Panc1 (cell line): ENCODE measurements at regions not wholly inside any gene's neighbourhood (a gene's known extent, or its start where the extent isn't known, plus 50 kb on each side); places are given as distances from the start of the nearest gene placed in this dataset.

Experiments
- ATAC-seq: fragments of 200-7000 bp; cut with Tn5 transposase; 2 replicates; pipeline ENCODE4 v1.9.1; 2020; ENCODE audit warnings: mild to moderate bottlenecking, moderate library complexity
- BruUV-seq: library from RNA; stranded (reverse); fragments of 400-500 nt; replicated peaks from 2 replicates; lab custom pipeline; 2021; lab: Mats Ljungman, UMichigan
- CTCF ChIA-PET: fragments of 300-600 bp; sonication (Branson Sonifier 250); formaldehyde crosslinking; loops from one replicate; lab custom pipeline; 2022; ENCODE audit warnings: antibody characterized with exemption; lab: Charles Lee
- POLR2A ChIA-PET: fragments of 300-600 bp; sonication (Branson Sonifier 250); formaldehyde crosslinking; loops from one replicate; lab custom pipeline; 2022; ENCODE audit warnings: antibody characterized with exemption; lab: Charles Lee
- DNase-seq: peaks from one replicate; pipeline ENCODE4 v3.0.0-alpha.2; 2010; ENCODE audit warnings: low read depth, low spot score
- H3K27ac ChIP-seq: 2 replicates; pipeline ENCODE4 v1.5.1; 2011; ENCODE audit warnings: mild to moderate bottlenecking, low read length, inconsistent platforms
- H3K27me3 ChIP-seq: fragments of 200-500 bp; sonication (Bioruptor generic); 2 replicates; pipeline ENCODE4 v1.6.0; 2014; ENCODE audit warnings: low read length, inconsistent platforms; ENCODE audit not compliant: control insufficient read depth, insufficient read depth
- H3K36me3 ChIP-seq: fragments of 200-500 bp; sonication (Bioruptor generic); 2 replicates; pipeline ENCODE4 v1.5.1; 2014; ENCODE audit warnings: inconsistent platforms, mild to moderate bottlenecking, low read length, moderate library complexity; ENCODE audit not compliant: control insufficient read depth, insufficient read depth
- H3K4me1 ChIP-seq: 2 replicates; pipeline ENCODE4 v1.5.1; 2011; ENCODE audit warnings: inconsistent platforms, mild to moderate bottlenecking, low read length, moderate library complexity; ENCODE audit not compliant: control insufficient read depth, insufficient read depth
- H3K4me3 ChIP-seq, 2 experiments: 2 replicates each; pipeline ENCODE4 v1.5.1; 2011 to 2012; ENCODE audit warnings: low read depth in 2 of 2, low read length in 2 of 2, mild to moderate bottlenecking in 2 of 2, inconsistent platforms in 1 of 2, moderate library complexity in 1 of 2
- H3K9me3 ChIP-seq: fragments of 200-500 bp; sonication (Bioruptor generic); 2 replicates; pipeline ENCODE4 v1.5.1; 2014; ENCODE audit warnings: low read depth, mild to moderate bottlenecking, inconsistent platforms, low read length, moderate library complexity; ENCODE audit not compliant: control insufficient read depth, insufficient read depth
- CTCF ChIP-seq: fragments of 450-650 bp; IDR thresholded peaks from 2 replicates; pipeline ENCODE4 v1.5.1; 2017; ENCODE audit warnings: mild to moderate bottlenecking
- POLR2AphosphoS5 ChIP-seq: IDR thresholded peaks from 2 replicates; pipeline ENCODE4 v1.6.1; 2012; ENCODE audit warnings: mild to moderate bottlenecking, low read depth, low read length, moderate library complexity
- REST ChIP-seq, 2 experiments: IDR thresholded peaks; 2 replicates each; pipeline ENCODE4 v1.6.1; 2011 to 2012; ENCODE audit warnings: low read depth in 2 of 2, control low read depth in 1 of 2, low read length in 1 of 2, mild to moderate bottlenecking in 1 of 2, moderate library complexity in 1 of 2; ENCODE audit not compliant: insufficient read depth in 1 of 2
- SIN3A ChIP-seq: IDR thresholded peaks from 2 replicates; pipeline ENCODE4 v1.6.1; 2012; ENCODE audit warnings: low read depth, mild to moderate bottlenecking, low read length, moderate library complexity, borderline replicate concordance; ENCODE audit not compliant: insufficient read depth
- TCF7L2 ChIP-seq: IDR thresholded peaks from 2 replicates; pipeline ENCODE4 v1.6.1; 2011; ENCODE audit warnings: mild to moderate bottlenecking, low read depth, low read length, inconsistent platforms
- in situ Hi-C: cut with HindIII; loops from 2 replicates; pipeline ENCODE4 v1.10.0; 2016; ENCODE audit warnings: low sequenced_read_pairs, low pct_unique_long_range_greater_than_20kb
- intact Hi-C: fragments of 100-400 bp; cut with micrococcal nuclease; formaldehyde crosslinking; loops from one replicate; pipeline ENCODE4 v1.10.0; 2022; ENCODE audit not compliant: unreplicated experiment

GRCh38 chr13:81773263-81773662, 1432.3 kb upstream of the SPRY2 start:
- H3K27me3 ChIP-seq = no peaks in the 10 kb centered on the region
- POLR2A ChIA-PET = no interaction called here
- TF ChIP-seq CTCF = no peak
- no peak for TF ChIP-seq TCF7L2
- no peak for TF ChIP-seq POLR2AphosphoS5
- TF ChIP-seq REST (IDR thresholded peaks at IDR 0.05; ENCODE audit: insufficient read depth in 1 of 2, low read depth in 2 of 2, low read length in 1 of 2) = no peak
- no peak for TF ChIP-seq SIN3A
- H3K27ac ChIP-seq = no peak overlapping the region
- H3K4me3 ChIP-seq = no peak overlapping the region
- CTCF ChIA-PET = no interaction called here
- BruUV-seq = no TSS peak
- in situ Hi-C loops (no loop called here), intact Hi-C loops (no loop called here)
- no peak for DNase-seq
- H3K36me3 ChIP-seq = no peaks in the 10 kb centered on the region
- H3K9me3 ChIP-seq = no peaks in the 10 kb centered on the region
- no peaks in the 10 kb centered on the region for H3K4me1 ChIP-seq
- no peak for ATAC-seq

- POLR2A ChIA-PET = no interaction called here
- Histone ChIP-seq H3K36me3 (no peaks in the 10 kb centered on the region), H3K27me3 (no peaks in the 10 kb centered on the region), H3K4me3 (no peak overlapping the region), H3K27ac (no peak overlapping the region), H3K9me3 (no peaks in the 10 kb centered on the region), H3K4me1 (no peaks in the 10 kb centered on the region)
- intact Hi-C loops (no loop called here), in situ Hi-C loops (no loop called here)
- no peak for TF ChIP-seq SIN3A
- no peak for TF ChIP-seq POLR2AphosphoS5
- TF ChIP-seq CTCF = no peak
- TF ChIP-seq TCF7L2 = no peak
- TF ChIP-seq REST (IDR thresholded peaks at IDR 0.05; ENCODE audit: insufficient read depth in 1 of 2, low read depth in 2 of 2, low read length in 1 of 2) = no peak
- DNase-seq = no peak
- ATAC-seq = no peak
- BruUV-seq = no TSS peak
- CTCF ChIA-PET = no interaction called here
These were observed 1431.0 kb upstream of the SPRY2 start for GRCh38 chr13:81771951-81772350.
